IMR-90 (cell line): ENCODE measurements at regions not wholly inside any gene's neighbourhood (a gene's known extent, or its start where the extent isn't known, plus 50 kb on each side); places are given as distances from the start of the nearest gene placed in this dataset.
A peak's percentile ranks its signal among the peaks of the same experiment; 100 is the strongest.

ENCODE experiments used
- ATAC-seq: fragments of 200-7000 bp; cut with Tn5 transposase; 2 replicates; pipeline ENCODE4 v1.9.1; 2020; ENCODE audit warnings: low read depth, mild to moderate bottlenecking, moderate library complexity
- BruUV-seq: library from RNA; stranded (reverse); fragments of 400-500 nt; replicated peaks from 2 replicates; lab custom pipeline; 2021; lab: Mats Ljungman, UMichigan
- CTCF ChIA-PET: fragments of 300-600 bp; formaldehyde crosslinking; extraction: SDS; loops from one replicate; lab custom pipeline; 2021; ENCODE audit warnings: antibody characterized with exemption; lab: Yijun Ruan, JAX
- POLR2A ChIA-PET: fragments of 300-600 bp; sonication (Branson Sonifier 250); formaldehyde crosslinking; loops from one replicate; lab custom pipeline; 2022; ENCODE audit warnings: antibody characterized with exemption; ENCODE audit not compliant: unreplicated experiment; lab: Charles Lee
- DNase-seq: peaks from one replicate; pipeline ENCODE4 v3.0.0; 2013
- H2AFZ ChIP-seq: replicated peaks from 2 replicates; pipeline ENCODE3; 2013; ENCODE audit warnings: low read length, mild to moderate bottlenecking; ENCODE audit not compliant: poor library complexity
- H2AK5ac ChIP-seq: 2 replicates; pipeline ENCODE4 v1.6.1; 2013; ENCODE audit warnings: low read depth, low read length, inconsistent platforms
- H2AK9ac ChIP-seq: replicated peaks from 2 replicates; pipeline ENCODE3; 2013; ENCODE audit warnings: mild to moderate bottlenecking, low read depth, low read length, moderate library complexity; ENCODE audit not compliant: poor library complexity
- H2BK120ac ChIP-seq: 2 replicates; pipeline ENCODE4 v1.6.1; 2013; ENCODE audit warnings: low read depth, low read length, inconsistent platforms
- H2BK15ac ChIP-seq: 3 replicates; pipeline ENCODE4 v1.6.1; 2013; ENCODE audit warnings: low read depth, low read length, inconsistent platforms
- H2BK20ac ChIP-seq: 2 replicates; pipeline ENCODE4 v1.6.1; 2013; ENCODE audit warnings: low read depth, mild to moderate bottlenecking, inconsistent platforms, low read length, moderate library complexity
- H2BK5ac ChIP-seq: 2 replicates; pipeline ENCODE4 v1.6.1; 2013; ENCODE audit warnings: mild to moderate bottlenecking, low read depth, low read length, inconsistent platforms; ENCODE audit not compliant: poor library complexity, severe bottlenecking
- H3K14ac ChIP-seq: replicated peaks from 2 replicates; pipeline ENCODE4 v1.6.1; 2013; ENCODE audit warnings: low read depth, low read length, inconsistent platforms
- H3K18ac ChIP-seq: 2 replicates; pipeline ENCODE4 v1.6.1; 2013; ENCODE audit warnings: low read depth, low read length, control low read depth
- H3K23ac ChIP-seq: 2 replicates; pipeline ENCODE4 v1.6.1; 2013; ENCODE audit warnings: low read depth, low read length, inconsistent platforms
- H3K27ac ChIP-seq: 2 replicates; pipeline ENCODE4 v1.5.1; 2013; ENCODE audit warnings: mild to moderate bottlenecking, control low read depth, low read length; ENCODE audit not compliant: insufficient read depth
- H3K27me3 ChIP-seq: 2 replicates; pipeline ENCODE4 v1.6.1; 2013; ENCODE audit warnings: low read length; ENCODE audit not compliant: control insufficient read depth, insufficient read depth
- H3K36me3 ChIP-seq: 2 replicates; pipeline ENCODE4 v1.6.1; 2013; ENCODE audit warnings: low read length, mixed read lengths; ENCODE audit not compliant: control insufficient read depth, insufficient read depth
- H3K4ac ChIP-seq: 2 replicates; pipeline ENCODE4 v1.6.1; 2013; ENCODE audit warnings: low read depth, low read length, inconsistent platforms
- H3K4me1 ChIP-seq: 2 replicates; pipeline ENCODE4 v1.6.1; 2013; ENCODE audit warnings: low read length, mixed read lengths; ENCODE audit not compliant: control insufficient read depth, insufficient read depth
- H3K4me2 ChIP-seq: 2 replicates; pipeline ENCODE4 v1.6.1; 2013; ENCODE audit warnings: low read depth, mild to moderate bottlenecking, control low read depth, low read length, moderate library complexity
- H3K4me3 ChIP-seq: 2 replicates; pipeline ENCODE4 v1.5.1; 2013; ENCODE audit warnings: low read depth, mild to moderate bottlenecking, control low read depth, low read length, moderate library complexity; ENCODE audit not compliant: insufficient read depth
- H3K56ac ChIP-seq: 2 replicates; pipeline ENCODE4 v1.6.1; 2013; ENCODE audit warnings: low read length, inconsistent platforms; ENCODE audit not compliant: insufficient read depth; ENCODE audit errors: extremely low read depth
- H3K79me1 ChIP-seq, 2 experiments: 2 replicates each; pipeline ENCODE4 v1.6.1; 2013; ENCODE audit warnings: low read length in 2 of 2, inconsistent platforms in 1 of 2, low read depth in 1 of 2
- H3K9ac ChIP-seq: 2 replicates; pipeline ENCODE4 v1.6.1; 2013; ENCODE audit warnings: low read depth, low read length, control low read depth
- H3K9me1 ChIP-seq: 2 replicates; pipeline ENCODE4 v1.6.1; 2013; ENCODE audit warnings: low read length, inconsistent platforms; ENCODE audit not compliant: insufficient read depth
- H3K9me3 ChIP-seq: 2 replicates; pipeline ENCODE4 v1.6.1; 2013; ENCODE audit warnings: low read length; ENCODE audit not compliant: control insufficient read depth, insufficient read depth
- H4K20me1 ChIP-seq: 2 replicates; pipeline ENCODE4 v1.6.1; 2013; ENCODE audit warnings: low read length, inconsistent platforms; ENCODE audit not compliant: insufficient read depth
- H4K5ac ChIP-seq: 2 replicates; pipeline ENCODE4 v1.6.1; 2013; ENCODE audit warnings: mild to moderate bottlenecking, low read depth, low read length, control low read depth
- H4K8ac ChIP-seq, 2 experiments: 2 replicates each; pipeline ENCODE4 v1.6.1; 2013; ENCODE audit warnings: low read depth in 2 of 2, low read length in 2 of 2, control low read depth in 1 of 2, inconsistent platforms in 1 of 2
- H4K91ac ChIP-seq: 2 replicates; pipeline ENCODE4 v1.6.1; 2013; ENCODE audit warnings: low read depth, low read length, inconsistent platforms; ENCODE audit not compliant: insufficient read depth
- CTCF ChIP-seq: conservative IDR thresholded peaks from 2 replicates; pipeline ENCODE4 v1.5.1; 2012; ENCODE audit warnings: mild to moderate bottlenecking, low read depth, low read length, improper control_type of control experiment
- MAFK ChIP-seq: IDR thresholded peaks from 2 replicates; pipeline ENCODE4 v1.6.1; 2012; ENCODE audit warnings: low read depth, low read length, improper control_type of control experiment
- MXI1 ChIP-seq: IDR thresholded peaks from 2 replicates; pipeline ENCODE4 v1.6.1; 2012; ENCODE audit warnings: low read depth, mild to moderate bottlenecking, low read length, moderate library complexity, borderline replicate concordance
- SMC3 ChIP-seq: fragments of 150-350 bp; IDR thresholded peaks from 2 replicates; pipeline ENCODE4 v1.6.1; 2016; ENCODE audit warnings: low read depth, mild to moderate bottlenecking, antibody characterized with exemption, low read length, moderate library complexity
- WGBS, 2 experiments: methylation state at CpG; one replicate each; pipeline versions ENCODE4 v1.1.5 to v1.1.7; 2013; ENCODE audit warnings: missing lambda C conversion rate in 2 of 2; ENCODE audit not compliant: insufficient read length in 1 of 2; ENCODE audit errors: extremely low coverage in 2 of 2; 5-methylcytosine and 5-hydroxymethylcytosine counted together
- dilution Hi-C: fragments of 300-500 bp; cut with HindIII; formaldehyde crosslinking; loops from one replicate; pipeline ENCODE4 v1.14.3; 2018; ENCODE audit warnings: low sequenced_read_pairs; ENCODE audit not compliant: unreplicated experiment
- in situ Hi-C: fragments of 300-500 bp; cut with MboI; formaldehyde crosslinking; loops from 3 replicates; pipeline ENCODE4 v1.14.3; 2019; ENCODE audit warnings: low sequenced_read_pairs, inconsistent platforms, mixed read lengths
- intact Hi-C: fragments of 100-400 bp; cut with micrococcal nuclease; formaldehyde crosslinking; loops from 2 replicates; pipeline ENCODE4 v1.10.0; 2022

- no peak for TF ChIP-seq SMC3
- TF ChIP-seq MXI1: no peak
- TF ChIP-seq MAFK: no peak
- TF ChIP-seq CTCF: no peak
- ChIA-PET POLR2A (no interaction called here), CTCF (no interaction called here)
- H4K5ac ChIP-seq: no peak overlapping the region
- peaks cover 6% of the 10 kb centered on the region for H3K4me1 ChIP-seq
- no peak overlapping the region for H3K27ac ChIP-seq
- H3K14ac ChIP-seq: no peak overlapping the region
- no peak overlapping the region for H2AK5ac ChIP-seq
- no peak overlapping the region for H2AK9ac ChIP-seq
- no peak overlapping the region for H2BK15ac ChIP-seq
- H3K18ac ChIP-seq: no peak overlapping the region
- H3K4me3 ChIP-seq: no peak overlapping the region
- H2BK20ac ChIP-seq: no peak overlapping the region
- dilution Hi-C loops: no loop called here
- H4K20me1 ChIP-seq: no peaks in the 10 kb centered on the region
- no TSS peak for BruUV-seq
- intact Hi-C loops: loop anchor here (5.0 kb wide), 1 partner anchor 138 kb away; no protein-coding TSS in a partner anchor
- H3K36me3 ChIP-seq: no peaks in the 10 kb centered on the region
- H4K8ac ChIP-seq: no peak overlapping the region
- no peaks in the 10 kb centered on the region for H3K79me1 ChIP-seq
- H2BK120ac ChIP-seq: no peak overlapping the region
- peak overlapping the region; percentile 7; the same call in 1 of the 2 replicates for H3K4me2 ChIP-seq
- 0 out of 2 replicates have a peak overlapping the region, but pooled peaks have one; percentile 29 for H3K9ac ChIP-seq
- H3K4ac ChIP-seq: no peak overlapping the region
- H3K9me3 ChIP-seq: no peaks in the 10 kb centered on the region
- no peak overlapping the region for H3K23ac ChIP-seq
- in situ Hi-C loops: no loop called here
- H2AFZ ChIP-seq: peak overlapping the region; percentile 21
- WGBS, 2 experiments: 30% methylated on average over 8 of the region's 12 CpGs; no CpG with 5 or more reads in 1 of the 2 experiments
- ATAC-seq (peak; percentile 24; the same call in 1 of the 2 replicates), DNase-seq (no peak)
- peaks cover 9% of the 10 kb centered on the region for H3K27me3 ChIP-seq
- H2BK5ac ChIP-seq: no peak overlapping the region
- no peak overlapping the region for H4K91ac ChIP-seq
- H3K56ac ChIP-seq: no peak overlapping the region
- no peaks in the 10 kb centered on the region for H3K9me1 ChIP-seq
These were observed 147.8 kb upstream of the BCOR start for GRCh38 chrX:40245488-40246071.
